ENCODE measurements at regions not wholly inside any gene's neighbourhood (a gene's known extent, or its start where the extent isn't known, plus 50 kb on each side); places are given as distances from the start of the nearest gene placed in this dataset.

GRCh38 chr1:67515324-67516080 is 85.3 kb upstream of the SERBP1 start (continued):
- no peak for TF ChIP-seq ZNF280D (tag by site-specific recombination; IDR thresholded peaks at IDR 0.05)

- H3K4me3 ChIP-seq (ENCODE audit: low read depth, low read length), result no peak overlapping the region
- H3K9me3 ChIP-seq (ENCODE audit: control insufficient read depth, insufficient read depth, low read depth, low read length), result no peaks in the 10 kb centered on the region
- no peaks in the 10 kb centered on the region for H3K4me1 ChIP-seq (ENCODE audit: control insufficient read depth, insufficient read depth, low read length)
- POLR2A ChIA-PET, result no interaction called here
- CTCF ChIA-PET, result interaction anchor here (1.2 to 3.3 kb wide), 4 partner anchors 10 to 243 kb away, joined by 3 to 15 read pairs (median 4); no protein-coding TSS in a partner anchor
- H3K36me3 ChIP-seq (ENCODE audit: control insufficient read depth in 2 of 2, insufficient read depth in 1 of 2, low read length in 2 of 2), result no peaks in the 10 kb centered on the region
- no peak for TF ChIP-seq ZBTB1 (tag by site-specific recombination; IDR thresholded peaks at IDR 0.05)
- TF ChIP-seq ZBTB48 (tag by site-specific recombination; IDR thresholded peaks at IDR 0.05), result no peak
- TF ChIP-seq BCL11B (tag by site-specific recombination; IDR thresholded peaks at IDR 0.05; ENCODE audit: low read depth), result no peak
- TF ChIP-seq ZNF391 (tag by site-specific recombination; IDR thresholded peaks at IDR 0.05; ENCODE audit: borderline replicate concordance, low read depth), result no peak
- TF ChIP-seq SP2 (tag by site-specific recombination; IDR thresholded peaks at IDR 0.05), result no peak
- no peak overlapping the region for H3K27ac ChIP-seq (ENCODE audit: extremely low read depth, low read depth, low read length)
Measured at GRCh38 chr1:67517046-67517445, 86.8 kb upstream of the SERBP1 start.

GRCh38 chr1:67522001-67522441 is 91.8 kb upstream of the SERBP1 start:
- Histone ChIP-seq H3K4me1 (ENCODE audit: control insufficient read depth, insufficient read depth, low read length) (no peaks in the 10 kb centered on the region), H3K4me3 (ENCODE audit: low read depth, low read length) (no peak overlapping the region), H3K36me3 (ENCODE audit: control insufficient read depth in 2 of 2, insufficient read depth in 1 of 2, low read length in 2 of 2) (no peaks in the 10 kb centered on the region), H3K27ac (ENCODE audit: extremely low read depth, low read depth, low read length) (no peak overlapping the region), H3K9me3 (ENCODE audit: control insufficient read depth, insufficient read depth, low read depth, low read length) (no peaks in the 10 kb centered on the region)
- no peak for TF ChIP-seq ZNF157 (tag by site-specific recombination; IDR thresholded peaks at IDR 0.05)
- TF ChIP-seq ZNF654 (tag by site-specific recombination; IDR thresholded peaks at IDR 0.05; ENCODE audit: low read depth), result no peak
- no peak for TF ChIP-seq ZNF473 (tag by site-specific recombination; IDR thresholded peaks at IDR 0.05)
- TF ChIP-seq ZNF513 (tag by site-specific recombination; IDR thresholded peaks at IDR 0.05), result no peak
- no peak for TF ChIP-seq ZNF366 (tag by site-specific recombination; conservative IDR thresholded peaks at IDR 0.05)
- TF ChIP-seq ZNF664 (tag by site-specific recombination; IDR thresholded peaks at IDR 0.05), result no peak
- no peak for TF ChIP-seq ZBTB49 (tag by site-specific recombination; IDR thresholded peaks at IDR 0.05; ENCODE audit: low read depth)
- no peak for TF ChIP-seq ZNF488 (tag by site-specific recombination; IDR thresholded peaks at IDR 0.05)
- no peak for TF ChIP-seq SALL2 (tag by site-specific recombination; IDR thresholded peaks at IDR 0.05; ENCODE audit: borderline replicate concordance)
- no peak for TF ChIP-seq ZNF768 (tag by site-specific recombination; IDR thresholded peaks at IDR 0.05)
- TF ChIP-seq SP2 (tag by site-specific recombination; IDR thresholded peaks at IDR 0.05), result no peak
- TF ChIP-seq ZNF324 (tag by site-specific recombination; IDR thresholded peaks at IDR 0.05), result no peak
- no peak for TF ChIP-seq ZNF221 (tag by site-specific recombination; IDR thresholded peaks at IDR 0.05; ENCODE audit: borderline replicate concordance)
- no peak for TF ChIP-seq SETDB1 (IDR thresholded peaks at IDR 0.05; ENCODE audit: insufficient read length, low read length)
- no peak for TF ChIP-seq ZNF18 (tag by site-specific recombination; IDR thresholded peaks at IDR 0.05)
- TF ChIP-seq ZNF791 (tag by site-specific recombination; IDR thresholded peaks at IDR 0.05), result no peak
- ChIA-PET CTCF (interaction anchor here (0.7 to 1.3 kb wide), 3 partner anchors 11 to 19 kb away, joined by 3 to 4 read pairs (median 3); no protein-coding TSS in a partner anchor), POLR2A (no interaction called here)

All from HEK293 (cell line).